SK-N-SH (cell line): ENCODE measurements at regions not wholly inside any gene's neighbourhood (a gene's known extent, or its start where the extent isn't known, plus 50 kb on each side); places are given as distances from the start of the nearest gene placed in this dataset.

Experiments used
- CTCF ChIP-seq: fragments of 200-600 bp; sonication (generic); IDR thresholded peaks from 2 replicates; pipeline ENCODE4 v1.6.1; 2017; ENCODE audit warnings: antibody characterized with exemption, mild to moderate bottlenecking, moderate library complexity
- SMC3 ChIP-seq: IDR thresholded peaks from 2 replicates; pipeline ENCODE4 v1.6.1; 2012; ENCODE audit warnings: low read depth, low read length, improper control_type of control experiment
- USF1 ChIP-seq: IDR thresholded peaks from 2 replicates; pipeline ENCODE4 v1.4.0; 2012; ENCODE audit warnings: low read depth, borderline replicate concordance
- YY1 ChIP-seq: IDR thresholded peaks from 2 replicates; pipeline ENCODE4 v1.4.0; 2012; ENCODE audit warnings: low read depth, mild to moderate bottlenecking
- ZBTB33 ChIP-seq: IDR thresholded peaks from 2 replicates; pipeline ENCODE4 v1.4.0; 2012; ENCODE audit warnings: low read depth, borderline replicate concordance

GRCh38 chr9:28620011-28620410 lies 1046.7 kb upstream of the C9orf72 start:
- TF ChIP-seq CTCF (no peak), SMC3 (no peak), YY1 (no peak), ZBTB33 (no peak), USF1 (no peak)
